BLaER1 treated with 17β-estradiol and CSF1 and Interleukin-3, amounts not matched to agents 10 nM and 100 nM (cell line): ENCODE measurements at regions not wholly inside any gene's neighbourhood (a gene's known extent, or its start where the extent isn't known, plus 50 kb on each side); places are given as distances from the start of the nearest gene placed in this dataset.

Experiments used
- H3K27ac ChIP-seq, 11 experiments: shearing (Covaris generic); formaldehyde crosslinking; 2 replicates each; pipeline ENCODE4 v1.8.1; 2022
- H3K27me3 ChIP-seq, 11 experiments: shearing (Covaris generic); formaldehyde crosslinking; 2 replicates each; pipeline ENCODE4 v1.8.1; 2022
- H3K36me3 ChIP-seq, 11 experiments: shearing (Covaris generic); formaldehyde crosslinking; 2 replicates each; pipeline ENCODE4 v1.8.1; 2022
- H3K4me1 ChIP-seq, 10 experiments: shearing (Covaris generic); formaldehyde crosslinking; 2 replicates each; pipeline ENCODE4 v1.8.1; 2022
- H3K4me2 ChIP-seq, 11 experiments: shearing (Covaris generic); formaldehyde crosslinking; 2 replicates each; pipeline ENCODE4 v1.8.1; 2022
- H3K4me3 ChIP-seq, 10 experiments: shearing (Covaris generic); formaldehyde crosslinking; 2 replicates each; pipeline ENCODE4 v1.8.1; 2022
- H3K9ac ChIP-seq, 11 experiments: shearing (Covaris generic); formaldehyde crosslinking; 2 replicates each; pipeline ENCODE4 v1.8.1; 2022
- H3K9me3 ChIP-seq, 11 experiments: shearing (Covaris generic); formaldehyde crosslinking; replicated peaks in 1 of 11; 2 replicates each; pipeline ENCODE4 v1.8.1; 2022
- H4K20me1 ChIP-seq, 11 experiments: shearing (Covaris generic); formaldehyde crosslinking; 2 replicates each; pipeline ENCODE4 v1.8.1; 2022
- Cebpa-rat ChIP-seq, 11 experiments: shearing (Covaris generic); IDR thresholded peaks; 2 replicates each; pipeline ENCODE4 v1.8.1; 2022

DNA sequence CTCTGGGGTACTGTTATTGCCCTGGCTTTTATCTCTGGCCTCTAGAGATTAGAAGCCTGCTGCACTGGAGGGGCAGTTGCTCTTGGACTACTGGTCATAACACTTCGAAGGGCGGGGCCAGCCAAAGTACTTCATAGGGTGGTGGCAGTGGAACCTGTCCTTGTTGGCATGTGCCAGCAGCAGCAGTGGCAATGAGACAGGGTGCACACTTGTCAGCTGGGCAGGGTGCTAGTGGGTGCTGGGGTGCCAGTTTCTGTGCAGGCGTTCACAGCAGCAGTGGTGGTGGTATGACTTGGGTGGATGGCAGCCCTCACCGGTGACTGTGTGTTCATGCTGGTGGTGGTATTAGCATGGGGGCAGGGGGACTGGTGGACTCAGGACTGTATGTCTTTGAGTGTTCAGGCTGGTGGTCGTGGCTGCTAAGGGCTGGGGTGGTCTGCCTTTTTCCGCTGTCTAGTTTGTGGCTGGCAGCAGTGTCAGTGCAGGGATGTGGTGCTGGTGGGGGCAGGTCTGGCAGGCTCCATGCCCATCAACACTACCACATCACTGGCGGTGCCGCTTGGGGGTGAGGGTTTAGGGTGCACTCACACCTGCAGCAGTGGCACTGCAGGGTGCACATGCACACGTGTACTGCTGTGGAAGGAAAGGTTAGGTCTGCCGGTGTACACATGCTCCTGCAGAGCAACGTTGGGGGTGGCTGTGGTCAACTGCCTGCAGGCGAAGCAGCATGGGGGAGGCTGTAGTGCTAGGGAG is 176.1 kb upstream of the CDC14C start:
- no peaks in the 10 kb centered on the region for H3K27me3 ChIP-seq
- H3K4me2 ChIP-seq, result no peak overlapping the region
- H3K4me1 ChIP-seq, result peaks cover 0 to 16% (median 0%) of the 10 kb centered on the region in 10 experiments; a peak in 3 of 20 replicates
- H3K4me3 ChIP-seq, result no peak overlapping the region
- no peaks in the 10 kb centered on the region for H3K36me3 ChIP-seq
- H3K27ac ChIP-seq, result no peak overlapping the region
- no peak overlapping the region for H3K9ac ChIP-seq
- no peaks in the 10 kb centered on the region for H3K9me3 ChIP-seq
- no peaks in the 10 kb centered on the region for H4K20me1 ChIP-seq
- no peak for TF ChIP-seq Cebpa-rat (IDR thresholded peaks at IDR 0.05)

DNA sequence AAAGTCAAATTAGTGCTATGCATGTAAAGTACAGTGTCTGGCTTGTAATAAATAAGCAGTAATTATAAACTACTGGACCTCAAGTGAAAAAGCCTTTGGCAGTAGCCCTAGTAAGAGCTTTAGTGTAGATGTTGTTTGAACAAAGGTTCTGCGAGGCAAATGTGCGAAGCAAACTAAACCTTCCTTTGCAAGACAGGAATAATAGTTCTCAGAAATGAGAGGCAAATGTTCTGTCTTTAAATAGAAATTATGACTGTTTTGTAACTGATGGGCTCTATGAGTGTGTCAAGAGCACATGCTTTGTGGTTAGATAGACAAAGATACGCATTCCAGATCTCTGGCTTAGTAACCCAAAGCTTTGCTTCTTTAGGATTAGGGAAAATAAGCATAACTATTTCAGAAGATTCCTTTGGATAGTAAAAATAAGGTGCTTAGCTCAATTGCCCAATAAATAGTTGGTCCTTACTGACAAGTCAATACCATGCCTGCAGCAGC is 169.2 kb upstream of the CDC14C start:
- Histone ChIP-seq H3K4me1 (no peaks in the 10 kb centered on the region), H3K27me3 (no peaks in the 10 kb centered on the region), H3K9me3 (no peaks in the 10 kb centered on the region), H3K27ac (no peak overlapping the region), H3K36me3 (no peaks in the 10 kb centered on the region), H3K4me2 (no peak overlapping the region), H3K9ac (no peak overlapping the region), H4K20me1 (no peaks in the 10 kb centered on the region), H3K4me3 (no peak overlapping the region)
- no peak for TF ChIP-seq Cebpa-rat (IDR thresholded peaks at IDR 0.05)

DNA sequence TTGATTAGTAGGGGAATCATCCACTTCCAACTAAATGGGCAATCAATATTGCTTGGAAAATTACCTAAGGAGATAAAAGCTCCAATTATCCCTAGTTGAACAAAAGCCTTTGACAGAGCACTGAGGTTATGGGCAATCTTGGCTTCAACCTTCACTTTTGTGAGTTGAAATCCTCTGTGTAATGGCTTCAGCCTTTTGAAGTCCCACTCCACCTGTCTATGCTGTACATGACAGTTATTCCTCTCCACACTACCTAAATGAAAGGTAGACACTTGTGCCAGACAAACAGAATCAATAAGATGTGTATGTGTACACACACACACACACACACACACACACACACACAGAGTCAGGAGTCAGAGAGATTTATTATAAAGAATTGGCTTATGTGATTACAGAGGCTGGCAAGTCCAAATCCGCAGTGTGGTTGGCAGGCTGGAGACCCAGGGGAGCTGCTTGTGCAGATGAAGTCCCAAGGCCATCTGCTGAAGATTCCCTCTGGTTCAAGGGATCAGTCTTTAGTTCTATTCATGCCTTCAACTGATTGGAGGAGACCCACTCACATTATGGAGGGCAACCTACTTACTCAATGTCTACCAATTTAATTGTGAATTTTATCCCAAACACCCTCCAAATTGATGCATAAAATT is 164.8 kb upstream of the CDC14C start:
- no peak for TF ChIP-seq Cebpa-rat (IDR thresholded peaks at IDR 0.05)
- no peaks in the 10 kb centered on the region for H3K4me1 ChIP-seq
- H3K4me3 ChIP-seq, result no peak overlapping the region
- no peak overlapping the region for H3K4me2 ChIP-seq
- no peak overlapping the region for H3K27ac ChIP-seq
- no peak overlapping the region for H3K9ac ChIP-seq
- no peaks in the 10 kb centered on the region for H4K20me1 ChIP-seq
- H3K36me3 ChIP-seq, result no peaks in the 10 kb centered on the region
- no peaks in the 10 kb centered on the region for H3K27me3 ChIP-seq
- H3K9me3 ChIP-seq, result no peaks in the 10 kb centered on the region

DNA sequence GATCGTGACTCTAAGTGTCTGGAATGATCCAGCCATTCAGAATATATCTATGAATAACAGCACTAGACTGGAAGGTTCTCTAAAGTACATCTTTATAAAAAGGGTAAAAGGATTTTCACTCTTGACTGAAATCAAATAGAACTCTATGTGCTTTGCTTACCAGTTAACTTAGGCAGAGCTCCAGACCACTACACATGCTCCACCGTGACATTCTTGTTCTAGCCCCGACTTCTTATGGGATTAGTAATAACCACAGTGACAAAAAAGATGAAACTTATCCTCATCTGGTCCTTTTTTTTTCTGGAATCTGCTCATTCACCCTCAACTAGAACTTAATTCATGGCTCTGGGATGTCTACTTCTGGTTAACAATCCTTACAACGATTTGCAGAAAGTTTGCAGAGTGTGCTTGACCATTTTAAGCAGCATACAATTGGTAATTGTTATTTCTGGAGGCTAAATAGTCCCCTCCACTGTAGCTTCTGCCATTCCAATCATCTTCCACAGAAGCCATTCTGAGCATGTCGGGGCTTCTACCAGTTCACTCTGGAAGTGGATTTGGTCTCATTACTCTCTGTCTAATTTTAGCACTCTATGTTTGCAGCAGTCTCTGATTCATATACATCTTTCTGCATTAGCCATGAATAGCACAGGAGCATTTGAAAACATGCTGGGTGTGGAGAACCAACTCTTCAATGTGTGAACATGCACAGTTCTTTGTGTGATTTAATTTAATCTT is 163.7 kb upstream of the CDC14C start:
- Histone ChIP-seq H3K27ac (no peak overlapping the region), H3K4me1 (no peaks in the 10 kb centered on the region), H3K27me3 (no peaks in the 10 kb centered on the region), H3K4me3 (no peak overlapping the region), H3K36me3 (no peaks in the 10 kb centered on the region), H4K20me1 (no peaks in the 10 kb centered on the region), H3K4me2 (no peak overlapping the region), H3K9me3 (no peaks in the 10 kb centered on the region), H3K9ac (no peak overlapping the region)
- TF ChIP-seq Cebpa-rat (IDR thresholded peaks at IDR 0.05), result no peak

DNA sequence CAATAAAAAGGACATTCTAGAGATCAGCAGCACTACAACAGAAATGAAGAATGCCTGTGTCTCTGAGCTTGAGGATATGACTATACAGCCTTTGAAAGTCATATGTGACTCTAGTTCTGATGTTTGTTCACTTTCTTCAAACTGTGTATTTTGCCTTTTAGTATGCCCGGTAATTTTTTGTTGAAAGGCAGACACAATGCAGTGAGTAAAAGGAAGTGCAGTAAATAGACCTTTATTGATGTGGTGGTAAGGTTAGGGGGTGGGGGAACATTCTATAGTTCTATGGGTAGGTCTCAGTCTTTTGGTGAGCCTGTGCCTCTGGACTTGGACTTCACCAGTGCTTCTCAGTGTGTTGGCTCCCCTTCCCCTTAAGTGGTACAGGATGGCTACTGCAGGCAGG is 143.5 kb upstream of the CDC14C start:
- no peak overlapping the region for H3K27ac ChIP-seq
- no peaks in the 10 kb centered on the region for H3K27me3 ChIP-seq
- no peak for TF ChIP-seq Cebpa-rat (IDR thresholded peaks at IDR 0.05)
- H3K4me2 ChIP-seq, result peak overlapping the region in 6 of 11 experiments; percentile 3 to 26 (median 7); a peak in 5 of 22 replicates
- H3K4me3 ChIP-seq, result no peak overlapping the region
- H4K20me1 ChIP-seq, result no peaks in the 10 kb centered on the region
- peaks cover 0 to 21% (median 15%) of the 10 kb centered on the region in 10 experiments; a peak in 15 of 20 replicates for H3K4me1 ChIP-seq
- H3K36me3 ChIP-seq, result no peaks in the 10 kb centered on the region
- H3K9me3 ChIP-seq, result peaks cover 0 to 5% (median 0%) of the 10 kb centered on the region in 11 experiments; a peak in 2 of 22 replicates
- no peak overlapping the region for H3K9ac ChIP-seq

DNA sequence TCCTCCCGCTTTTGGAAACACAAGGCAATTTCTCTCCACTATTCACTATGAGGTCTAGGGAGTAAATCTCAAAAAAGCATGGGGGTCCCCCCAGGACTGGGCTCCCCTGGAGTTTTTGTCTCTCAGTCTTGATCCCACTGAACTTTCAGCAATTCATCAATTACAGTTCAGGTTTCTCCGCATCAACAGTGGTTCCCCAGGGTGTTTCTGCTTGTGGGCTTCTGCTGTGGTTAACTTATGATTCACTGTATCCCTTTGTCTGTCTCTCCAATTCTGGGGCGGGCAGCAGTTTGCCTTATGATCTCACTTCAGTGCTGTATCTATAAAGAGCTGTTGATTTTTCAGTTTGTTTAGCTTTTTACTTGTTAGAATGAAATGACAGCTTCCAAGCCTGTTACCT is 142.6 kb upstream of the CDC14C start:
- peaks cover 0 to 21% (median 15%) of the 10 kb centered on the region in 10 experiments; a peak in 15 of 20 replicates for H3K4me1 ChIP-seq
- TF ChIP-seq Cebpa-rat (IDR thresholded peaks at IDR 0.05), result no peak
- H3K36me3 ChIP-seq, result no peaks in the 10 kb centered on the region
- H3K27me3 ChIP-seq, result no peaks in the 10 kb centered on the region
- peaks cover 0 to 3% (median 0%) of the 10 kb centered on the region in 11 experiments; a peak in 1 of 22 replicates for H3K9me3 ChIP-seq
- no peak overlapping the region for H3K27ac ChIP-seq
- no peak overlapping the region for H3K9ac ChIP-seq
- no peak overlapping the region for H3K4me3 ChIP-seq
- H3K4me2 ChIP-seq, result peak overlapping the region in 8 of 11 experiments; percentile 3 to 26 (median 12); a peak in 10 of 22 replicates
- no peaks in the 10 kb centered on the region for H4K20me1 ChIP-seq

DNA sequence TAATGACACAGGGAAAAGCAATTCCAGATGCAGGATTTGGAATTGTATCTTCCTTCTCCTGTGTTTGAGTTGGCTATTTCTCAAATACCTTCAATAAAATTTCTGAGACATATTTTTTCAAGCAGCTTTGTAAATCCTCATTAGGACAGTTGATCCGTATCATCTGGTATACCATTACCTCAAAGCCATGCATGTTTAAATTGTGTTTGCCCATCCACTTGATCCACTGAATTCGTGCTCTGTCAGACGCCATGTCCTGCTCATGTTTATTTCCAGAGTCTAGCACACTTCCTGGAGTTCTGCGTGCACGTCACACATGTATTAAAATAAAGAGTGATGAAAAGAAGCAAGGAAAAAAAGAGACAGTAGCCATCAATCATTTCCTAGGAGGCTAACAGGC is 141.8 kb upstream of the CDC14C start:
- Histone ChIP-seq H3K27me3 (no peaks in the 10 kb centered on the region), H4K20me1 (no peaks in the 10 kb centered on the region), H3K9me3 (peaks cover 0 to 3% (median 0%) of the 10 kb centered on the region in 11 experiments; a peak in 1 of 22 replicates), H3K4me2 (peak overlapping the region in 5 of 11 experiments; percentile 3 to 24 (median 8); a peak in 5 of 22 replicates), H3K4me1 (peaks cover 0 to 21% (median 15%) of the 10 kb centered on the region in 10 experiments; a peak in 15 of 20 replicates), H3K36me3 (no peaks in the 10 kb centered on the region), H3K9ac (no peak overlapping the region), H3K27ac (no peak overlapping the region), H3K4me3 (no peak overlapping the region)
- TF ChIP-seq Cebpa-rat (IDR thresholded peaks at IDR 0.05), result no peak

DNA sequence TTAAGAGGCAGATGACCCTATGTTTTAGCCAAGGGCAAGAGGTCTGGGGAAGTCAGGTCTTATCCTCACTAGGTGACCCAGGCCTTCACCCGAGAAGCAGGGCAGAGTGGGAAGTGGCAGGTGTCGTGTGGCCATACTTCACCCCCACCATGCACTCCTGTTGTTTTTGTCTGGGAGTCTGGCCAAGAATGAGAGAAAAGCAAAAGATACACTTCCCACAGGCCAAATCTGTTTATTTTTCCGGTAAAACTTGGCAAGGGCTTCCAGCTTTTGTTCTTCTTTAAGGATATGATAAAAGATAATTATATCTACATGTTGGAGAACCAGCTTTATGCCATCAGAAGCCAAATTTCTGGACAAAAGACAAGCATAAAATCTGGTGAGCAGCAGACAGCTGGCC is 137.4 kb upstream of the CDC14C start:
- no peak for TF ChIP-seq Cebpa-rat (IDR thresholded peaks at IDR 0.05)
- no peaks in the 10 kb centered on the region for H3K27me3 ChIP-seq
- H3K4me1 ChIP-seq, result peaks cover 0 to 8% (median 5%) of the 10 kb centered on the region in 10 experiments; a peak in 11 of 20 replicates
- no peak overlapping the region for H3K4me3 ChIP-seq
- no peaks in the 10 kb centered on the region for H3K9me3 ChIP-seq
- H3K27ac ChIP-seq, result no peak overlapping the region
- H3K4me2 ChIP-seq, result no peak overlapping the region
- H3K36me3 ChIP-seq, result no peaks in the 10 kb centered on the region
- no peaks in the 10 kb centered on the region for H4K20me1 ChIP-seq
- H3K9ac ChIP-seq, result no peak overlapping the region

DNA sequence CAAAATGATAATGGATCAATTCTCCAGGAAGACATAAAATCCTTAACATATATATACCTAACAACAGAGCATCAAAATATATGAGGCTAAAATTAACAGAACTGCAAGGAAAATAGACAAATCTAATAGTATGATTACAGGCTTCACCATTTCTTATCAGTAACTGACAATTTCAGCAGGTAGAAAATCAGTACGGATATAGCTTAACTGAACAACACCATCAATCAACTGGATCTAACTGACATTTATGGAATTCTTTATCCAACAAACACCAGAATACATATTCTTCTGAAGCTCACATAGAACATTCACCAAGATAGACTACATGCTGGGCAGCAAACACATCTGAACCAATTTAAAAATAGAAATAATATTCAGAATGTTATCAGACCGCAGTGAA is 121.1 kb upstream of the CDC14C start:
- H3K4me2 ChIP-seq, result no peak overlapping the region
- H3K27me3 ChIP-seq, result no peaks in the 10 kb centered on the region
- no peak overlapping the region for H3K27ac ChIP-seq
- no peaks in the 10 kb centered on the region for H4K20me1 ChIP-seq
- H3K36me3 ChIP-seq, result no peaks in the 10 kb centered on the region
- peaks cover 0 to 11% (median 7%) of the 10 kb centered on the region in 10 experiments; a peak in 11 of 20 replicates for H3K4me1 ChIP-seq
- H3K9me3 ChIP-seq, result no peaks in the 10 kb centered on the region
- no peak for TF ChIP-seq Cebpa-rat (IDR thresholded peaks at IDR 0.05)
- no peak overlapping the region for H3K4me3 ChIP-seq
- H3K9ac ChIP-seq, result no peak overlapping the region
